GM21423 (cell line): ENCODE measurements at regions not wholly inside any gene's neighbourhood (a gene's known extent, or its start where the extent isn't known, plus 50 kb on each side); places are given as distances from the start of the nearest gene placed in this dataset.

ENCODE experiments used
- ATAC-seq: cut with Tn5 transposase; IDR thresholded peaks from one replicate; pipeline ENCODE4 v1.9.1; 2021; ENCODE audit warnings: mild to moderate bottlenecking, moderate library complexity; ENCODE audit not compliant: unreplicated experiment

- no peak for ATAC-seq
Measured at GRCh38 chr10:113252650-113253618, 299.9 kb upstream of the HABP2 start.

- ATAC-seq = no peak
Measured at GRCh38 chr10:113259576-113260226, 293.2 kb upstream of the HABP2 start.

- no peak for ATAC-seq
Measured at GRCh38 chr10:113261161-113261560, 291.7 kb upstream of the HABP2 start.

GRCh38 chr10:113261611-113262091 lies 291.2 kb upstream of the HABP2 start:
- ATAC-seq = no peak

- ATAC-seq = no peak
Measured at GRCh38 chr10:113263056-113263455, 289.8 kb upstream of the HABP2 start.

GRCh38 chr10:113264333-113265131 lies 288.3 kb upstream of the HABP2 start:
- no peak for ATAC-seq

- no peak for ATAC-seq
Measured at GRCh38 chr10:113266147-113266546, 286.7 kb upstream of the HABP2 start.

- no peak for ATAC-seq
Measured at GRCh38 chr10:113267619-113268562, 285.0 kb upstream of the HABP2 start.

GRCh38 chr10:113269333-113269732 lies 283.5 kb upstream of the HABP2 start:
- ATAC-seq = no peak

- ATAC-seq = no peak
Measured at GRCh38 chr10:113272511-113272910, 280.3 kb upstream of the HABP2 start.

- no peak for ATAC-seq
Measured at GRCh38 chr10:113273181-113274163, 279.4 kb upstream of the HABP2 start.

GRCh38 chr10:113274176-113274829 lies 278.6 kb upstream of the HABP2 start:
- no peak for ATAC-seq

- ATAC-seq = no peak
Measured at GRCh38 chr10:113278221-113278620, 274.6 kb upstream of the HABP2 start.

- ATAC-seq = no peak
Measured at GRCh38 chr10:113278664-113279063, 274.2 kb upstream of the HABP2 start.

GRCh38 chr10:113279262-113279661 lies 273.6 kb upstream of the HABP2 start:
- no peak for ATAC-seq

- no peak for ATAC-seq
Measured at GRCh38 chr10:113282564-113282963, 270.3 kb upstream of the HABP2 start.

- no peak for ATAC-seq
Measured at GRCh38 chr10:113283189-113283588, 269.7 kb upstream of the HABP2 start.

GRCh38 chr10:113284635-113285034 lies 268.2 kb upstream of the HABP2 start:
- ATAC-seq = no peak
